ENCODE measurements at regions not wholly inside any gene's neighbourhood (a gene's known extent, or its start where the extent isn't known, plus 50 kb on each side); places are given as distances from the start of the nearest gene placed in this dataset.

DNA sequence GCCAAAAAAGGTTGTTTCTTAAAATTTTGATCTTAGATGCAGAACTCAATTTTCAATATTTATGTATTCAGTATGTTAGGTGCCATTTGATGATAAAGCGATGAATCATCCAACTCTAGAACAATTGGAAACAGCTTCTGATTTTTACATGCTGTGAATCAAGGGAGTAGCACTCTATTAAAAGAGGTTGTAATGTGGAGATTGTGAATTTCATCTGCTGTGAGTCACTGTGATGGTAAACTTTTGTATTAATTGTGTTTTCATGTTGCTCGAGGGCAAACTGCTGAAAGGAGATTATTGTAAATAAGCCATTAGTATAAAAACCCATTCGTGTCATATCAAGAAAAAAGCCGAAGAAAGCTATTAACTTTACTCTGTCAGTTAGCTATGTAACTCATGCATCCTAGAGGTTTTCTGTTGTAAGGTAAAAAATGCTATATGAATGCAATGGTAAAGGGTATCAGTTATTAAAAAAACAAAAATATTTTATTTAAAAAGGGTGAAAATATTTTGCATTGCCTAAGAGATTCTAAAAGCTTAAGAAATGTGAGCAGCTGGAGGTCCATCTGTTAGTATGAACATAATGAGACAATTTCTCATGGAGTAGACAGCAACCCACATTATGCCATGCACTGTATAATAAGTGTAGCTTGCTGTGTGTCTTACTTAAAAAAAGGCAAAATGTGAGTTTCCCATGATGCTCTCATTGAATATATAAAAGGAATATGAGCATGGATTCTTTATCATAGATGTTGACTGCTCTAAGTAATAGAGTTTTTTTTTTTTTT, 511.0 kb upstream of the PCDH15 start:
- TF ChIP-seq CTCF (IDR thresholded peaks at IDR 0.05) (no peak), POLR2AphosphoS5 (IDR thresholded peaks at IDR 0.05) (no peak), POLR2A (IDR thresholded peaks at IDR 0.05) (no peak), EP300 (IDR thresholded peaks at IDR 0.05) (no peak)

Measured in sigmoid colon (tissue), 4 donors.